Loucy (cell line): ENCODE measurements at regions not wholly inside any gene's neighbourhood (a gene's known extent, or its start where the extent isn't known, plus 50 kb on each side); places are given as distances from the start of the nearest gene placed in this dataset.

Source experiments
- H2AFZ ChIP-seq: fragments of 200-600 bp; sonication (generic); 2 replicates; pipeline ENCODE4 v1.6.0; 2016; ENCODE audit warnings: antibody characterized with exemption, mild to moderate bottlenecking, low read length, moderate library complexity
- H3F3A ChIP-seq: fragments of 200-600 bp; 2 replicates; pipeline ENCODE4 v1.6.0; 2016; ENCODE audit warnings: antibody characterized with exemption, low read depth, mild to moderate bottlenecking
- H3K27me3 ChIP-seq: fragments of 200-600 bp; sonication (generic); 2 replicates; pipeline ENCODE4 v1.6.1; 2014; ENCODE audit warnings: low read length, mild to moderate bottlenecking; ENCODE audit not compliant: insufficient read depth, poor library complexity, severe bottlenecking
- H3K36me3 ChIP-seq: fragments of 200-600 bp; sonication (generic); 2 replicates; pipeline ENCODE4 v1.6.1; 2016; ENCODE audit warnings: low read length; ENCODE audit not compliant: insufficient read depth
- H3K4me1 ChIP-seq: fragments of 200-600 bp; sonication (generic); 2 replicates; pipeline ENCODE4 v1.5.1; 2014; ENCODE audit warnings: low read length, mild to moderate bottlenecking; ENCODE audit not compliant: insufficient read depth, poor library complexity, severe bottlenecking
- H3K4me2 ChIP-seq: fragments of 200-600 bp; sonication (generic); 2 replicates; pipeline ENCODE4 v1.6.0; 2014; ENCODE audit warnings: antibody characterized with exemption, low read length, low read depth, mild to moderate bottlenecking; ENCODE audit not compliant: poor library complexity, severe bottlenecking
- H3K4me3 ChIP-seq: fragments of 200-600 bp; sonication (generic); 2 replicates; pipeline ENCODE4 v1.5.1; 2014; ENCODE audit warnings: low read length, mild to moderate bottlenecking, mixed read lengths; ENCODE audit not compliant: poor library complexity, severe bottlenecking
- H3K79me2 ChIP-seq: fragments of 200-600 bp; sonication (generic); 2 replicates; pipeline ENCODE4 v1.6.1; 2014; ENCODE audit warnings: low read length; ENCODE audit not compliant: insufficient read depth
- H3K9ac ChIP-seq: fragments of 200-600 bp; sonication (generic); 2 replicates; pipeline ENCODE4 v1.6.0; 2014; ENCODE audit warnings: mild to moderate bottlenecking, low read depth, low read length, moderate library complexity; ENCODE audit not compliant: poor library complexity, severe bottlenecking
- H3K9me2 ChIP-seq: fragments of 200-600 bp; sonication (generic); replicated peaks from 2 replicates; pipeline ENCODE4 v1.6.1; 2016; ENCODE audit warnings: low read depth, low read length, mixed read lengths
- H3K9me3 ChIP-seq: fragments of 200-600 bp; sonication (generic); 2 replicates; pipeline ENCODE4 v1.6.1; 2014; ENCODE audit warnings: mild to moderate bottlenecking, antibody characterized with exemption, low read length, low read depth; ENCODE audit not compliant: insufficient read depth
- H4K20me1 ChIP-seq: fragments of 200-600 bp; sonication (generic); 2 replicates; pipeline ENCODE4 v1.6.0; 2014; ENCODE audit warnings: antibody characterized with exemption, low read length, mild to moderate bottlenecking; ENCODE audit not compliant: insufficient read depth, poor library complexity, severe bottlenecking
- EZH2phosphoT487 ChIP-seq: fragments of 200-600 bp; IDR thresholded peaks from 2 replicates; pipeline ENCODE4 v1.6.1; 2018; ENCODE audit warnings: antibody characterized with exemption, mild to moderate bottlenecking, moderate library complexity, borderline replicate concordance
- TF ChIP-seq, protein P1 (sequence below): fragments of 200-600 bp; sonication (generic); conservative IDR thresholded peaks from 2 replicates; pipeline ENCODE4 v1.5.1; 2014; ENCODE audit warnings: mild to moderate bottlenecking, antibody characterized with exemption, low read length

DNA sequence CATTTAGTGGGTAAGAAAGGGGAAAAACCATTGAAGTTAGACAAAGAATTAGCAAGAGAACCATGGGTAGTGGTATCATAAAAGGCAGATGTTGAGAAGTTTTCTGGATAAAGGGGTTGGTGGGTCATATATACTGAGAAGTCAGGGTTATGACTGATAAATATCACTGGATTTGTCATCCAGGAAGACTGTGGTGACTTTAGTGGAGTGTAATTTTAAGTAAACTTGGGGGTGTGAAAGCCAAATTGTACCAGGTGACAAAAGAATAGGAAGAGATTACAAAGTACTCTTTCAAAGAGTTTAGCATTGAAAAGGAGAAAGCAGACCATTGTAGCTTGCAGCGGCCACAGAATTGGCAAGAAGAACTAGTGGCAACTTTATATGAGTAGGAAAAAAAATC, 315.2 kb upstream of the DMAC1 start:
- no peaks in the 10 kb centered on the region for H3K27me3 ChIP-seq
- no peak overlapping the region for H3K4me2 ChIP-seq
- no peak overlapping the region for H3K4me3 ChIP-seq
- no peaks in the 10 kb centered on the region for H3K9me2 ChIP-seq
- H3K9ac ChIP-seq, result no peak overlapping the region
- H2AFZ ChIP-seq, result no peak overlapping the region
- H3K9me3 ChIP-seq, result no peaks in the 10 kb centered on the region
- no peaks in the 10 kb centered on the region for H4K20me1 ChIP-seq
- TF ChIP-seq, protein P1, sequence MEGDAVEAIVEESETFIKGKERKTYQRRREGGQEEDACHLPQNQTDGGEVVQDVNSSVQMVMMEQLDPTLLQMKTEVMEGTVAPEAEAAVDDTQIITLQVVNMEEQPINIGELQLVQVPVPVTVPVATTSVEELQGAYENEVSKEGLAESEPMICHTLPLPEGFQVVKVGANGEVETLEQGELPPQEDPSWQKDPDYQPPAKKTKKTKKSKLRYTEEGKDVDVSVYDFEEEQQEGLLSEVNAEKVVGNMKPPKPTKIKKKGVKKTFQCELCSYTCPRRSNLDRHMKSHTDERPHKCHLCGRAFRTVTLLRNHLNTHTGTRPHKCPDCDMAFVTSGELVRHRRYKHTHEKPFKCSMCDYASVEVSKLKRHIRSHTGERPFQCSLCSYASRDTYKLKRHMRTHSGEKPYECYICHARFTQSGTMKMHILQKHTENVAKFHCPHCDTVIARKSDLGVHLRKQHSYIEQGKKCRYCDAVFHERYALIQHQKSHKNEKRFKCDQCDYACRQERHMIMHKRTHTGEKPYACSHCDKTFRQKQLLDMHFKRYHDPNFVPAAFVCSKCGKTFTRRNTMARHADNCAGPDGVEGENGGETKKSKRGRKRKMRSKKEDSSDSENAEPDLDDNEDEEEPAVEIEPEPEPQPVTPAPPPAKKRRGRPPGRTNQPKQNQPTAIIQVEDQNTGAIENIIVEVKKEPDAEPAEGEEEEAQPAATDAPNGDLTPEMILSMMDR, result no peak
- no peak for TF ChIP-seq EZH2phosphoT487
- H3F3A ChIP-seq, result no peaks in the 10 kb centered on the region
- H3K4me1 ChIP-seq, result peaks cover 17% of the 10 kb centered on the region
- no peaks in the 10 kb centered on the region for H3K36me3 ChIP-seq
- no peaks in the 10 kb centered on the region for H3K79me2 ChIP-seq

GRCh38 chr9:8106362-8106761, 306.8 kb upstream of the DMAC1 start:
- Histone ChIP-seq H3K79me2 (no peaks in the 10 kb centered on the region), H3K27me3 (no peaks in the 10 kb centered on the region), H3K36me3 (no peaks in the 10 kb centered on the region), H3K4me1 (no peaks in the 10 kb centered on the region), H3K4me3 (no peak overlapping the region), H3K9me3 (no peaks in the 10 kb centered on the region), H3K4me2 (no peak overlapping the region), H4K20me1 (no peaks in the 10 kb centered on the region), H3K9me2 (no peaks in the 10 kb centered on the region), H3K9ac (no peak overlapping the region), H2AFZ (0 out of 2 replicates have a peak overlapping the region, but pooled peaks have one; percentile 3), H3F3A (no peaks in the 10 kb centered on the region)
- no peak for TF ChIP-seq EZH2phosphoT487
- TF ChIP-seq, protein P1, result no peak

DNA sequence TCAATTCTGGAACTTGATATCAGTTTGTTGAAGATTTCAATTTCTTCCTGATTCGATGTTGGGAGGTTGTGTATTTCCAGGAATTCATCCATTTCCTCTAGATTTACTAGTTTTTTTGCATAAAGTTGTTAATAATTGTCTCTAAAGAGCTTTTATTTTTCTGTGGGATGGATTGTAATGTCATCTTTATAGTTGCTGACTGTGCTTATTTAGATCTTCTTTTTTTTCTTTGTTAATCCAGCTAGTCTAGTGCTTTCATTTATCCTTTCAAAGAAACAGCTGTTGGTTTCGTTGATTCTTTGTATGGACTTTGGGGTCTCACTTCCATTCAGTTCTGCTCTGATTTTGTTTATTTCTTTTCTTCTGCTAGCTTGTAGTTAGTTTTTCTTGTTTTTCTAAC, 302.0 kb upstream of the DMAC1 start:
- no peaks in the 10 kb centered on the region for H4K20me1 ChIP-seq
- H3K27me3 ChIP-seq, result no peaks in the 10 kb centered on the region
- H3F3A ChIP-seq, result no peaks in the 10 kb centered on the region
- H3K9ac ChIP-seq, result no peak overlapping the region
- no peaks in the 10 kb centered on the region for H3K9me3 ChIP-seq
- H3K4me3 ChIP-seq, result no peak overlapping the region
- H3K36me3 ChIP-seq, result no peaks in the 10 kb centered on the region
- TF ChIP-seq EZH2phosphoT487, result no peak
- TF ChIP-seq, protein P1, result no peak
- H2AFZ ChIP-seq, result no peak overlapping the region
- no peaks in the 10 kb centered on the region for H3K79me2 ChIP-seq
- no peaks in the 10 kb centered on the region for H3K9me2 ChIP-seq
- no peak overlapping the region for H3K4me2 ChIP-seq
- no peaks in the 10 kb centered on the region for H3K4me1 ChIP-seq
